B cell (primary cell): ENCODE measurements at regions not wholly inside any gene's neighbourhood (a gene's known extent, or its start where the extent isn't known, plus 50 kb on each side); places are given as distances from the start of the nearest gene placed in this dataset.

Experiments
- ATAC-seq: fragments of 200-7000 bp; cut with Tn5 transposase; one replicate; pipeline ENCODE4 v1.10.0; 2021; ENCODE audit warnings: low read depth, mild to moderate bottlenecking, moderate number of reproducible peaks, moderate library complexity
- CTCF ChIA-PET: fragments of 350-600 bp; sonication (Branson Sonifier 250); formaldehyde crosslinking; loops from one replicate; lab custom pipeline; 2021; ENCODE audit warnings: antibody characterized with exemption, inconsistent platforms; lab: Charles Lee
- POLR2A ChIA-PET: fragments of 350-600 bp; sonication (Branson Sonifier 250); formaldehyde crosslinking; loops from one replicate; lab custom pipeline; 2021; ENCODE audit warnings: antibody characterized with exemption; lab: Charles Lee
- DNase-seq: peaks from one replicate; pipeline ENCODE4 v3.0.0; 2013
- H2AFZ ChIP-seq: 2 replicates; pipeline ENCODE4 v1.6.1; 2012; ENCODE audit warnings: mild to moderate bottlenecking, low read depth, low read length; ENCODE audit not compliant: insufficient read depth, poor library complexity, severe bottlenecking
- H3K27ac ChIP-seq, 2 donors: 1 replicate in 1 of 2; 2 replicates in 1 of 2; pipeline ENCODE4 v1.5.1; 2012 to 2013; ENCODE audit warnings: low read length in 2 of 2, mild to moderate bottlenecking in 2 of 2, moderate library complexity in 1 of 2
- H3K27me3 ChIP-seq, 4 experiments: fragments of 200-600 bp in 1 of 4; sonication (generic) in 1 of 4; replicated peaks in 1 of 4; 1 replicate in 2 of 4; 2 replicates in 2 of 4; pipeline versions ENCODE4 v1.6.1 to v1.7.0; 2013 to 2016; ENCODE audit warnings: low read length in 3 of 4, mild to moderate bottlenecking in 2 of 4, mixed read lengths in 1 of 4, moderate library complexity in 1 of 4; ENCODE audit not compliant: insufficient read depth in 4 of 4, control insufficient read depth in 3 of 4; ENCODE audit errors: control extremely low read depth in 1 of 4
- H3K36me3 ChIP-seq, 2 experiments: replicated peaks in 1 of 2; 1 replicate in 1 of 2; 2 replicates in 1 of 2; pipeline versions ENCODE4 v1.6.1 to v1.7.1; 2013; ENCODE audit warnings: low read length in 1 of 2; ENCODE audit not compliant: insufficient read depth in 2 of 2, control insufficient read depth in 1 of 2; ENCODE audit errors: control extremely low read depth in 1 of 2, extremely low read depth in 1 of 2
- H3K4me1 ChIP-seq, 2 donors: fragments of 200-600 bp in 1 of 2; sonication (generic) in 1 of 2; 1 replicate in 1 of 2; 2 replicates in 1 of 2; pipeline versions ENCODE4 v1.5.1 to v1.6.1; 2013 to 2017; ENCODE audit warnings: low read length in 2 of 2; ENCODE audit not compliant: control insufficient read depth in 2 of 2, insufficient read depth in 2 of 2
- H3K4me2 ChIP-seq: replicated peaks from 2 replicates; pipeline ENCODE3; 2012; ENCODE audit warnings: mild to moderate bottlenecking, low read depth, low read length; ENCODE audit not compliant: poor library complexity, severe bottlenecking
- H3K4me3 ChIP-seq, 5 experiments: fragments of 200-600 bp in 1 of 5; sonication (generic) in 1 of 5; 1 replicate in 3 of 5; 2 replicates in 2 of 5; pipeline versions ENCODE4 v1.5.1 to v1.7.0; 2011 to 2016; ENCODE audit warnings: low read length in 4 of 5, mild to moderate bottlenecking in 4 of 5, low read depth in 2 of 5, control low read depth in 1 of 5, moderate library complexity in 1 of 5; ENCODE audit not compliant: insufficient read depth in 1 of 5; ENCODE audit errors: control extremely low read depth in 1 of 5, extremely low read depth in 1 of 5
- H3K79me2 ChIP-seq: fragments of 200-600 bp; sonication (generic); one replicate; pipeline ENCODE4 v1.6.0; 2016; ENCODE audit warnings: low read length; ENCODE audit not compliant: control insufficient read depth, insufficient read depth
- H3K9ac ChIP-seq: fragments of 200-600 bp; sonication (generic); 2 replicates; pipeline ENCODE4 v1.6.1; 2017; ENCODE audit warnings: mild to moderate bottlenecking, low read length, moderate library complexity
- H3K9me3 ChIP-seq, 3 donors: one replicate each; pipeline versions ENCODE4 v1.6.1 to v1.7.1; 2013; ENCODE audit warnings: low read length in 2 of 3; ENCODE audit not compliant: control insufficient read depth in 2 of 3, insufficient read depth in 1 of 3; ENCODE audit errors: control extremely low read depth in 1 of 3
- H4K20me1 ChIP-seq: 2 replicates; pipeline ENCODE4 v1.6.0; 2012; ENCODE audit warnings: mild to moderate bottlenecking, low read length; ENCODE audit not compliant: insufficient read depth, control insufficient read depth, poor library complexity, severe bottlenecking
- H3K27ac Mint-ChIP-seq: one replicate; pipeline ENCODE4 v1.8.0; 2021; ENCODE audit warnings: mixed read lengths
- H3K27me3 Mint-ChIP-seq: one replicate; pipeline ENCODE4 v1.8.0; 2021; ENCODE audit warnings: mixed read lengths
- H3K4me1 Mint-ChIP-seq: one replicate; pipeline ENCODE4 v1.8.0; 2021; ENCODE audit warnings: mixed read lengths
- H3K4me3 Mint-ChIP-seq: one replicate; pipeline ENCODE4 v1.8.0; 2021; ENCODE audit warnings: mixed read lengths
- H3K9me3 Mint-ChIP-seq: one replicate; pipeline ENCODE4 v1.8.0; 2022; ENCODE audit warnings: mixed read lengths; ENCODE audit not compliant: insufficient read depth
- CTCF ChIP-seq: fragments of 200-600 bp; IDR thresholded peaks from one replicate; pipeline ENCODE4 v1.8.0; 2022; ENCODE audit warnings: antibody characterized with exemption, mild to moderate bottlenecking
- EZH2 ChIP-seq: IDR thresholded peaks from 2 replicates; pipeline ENCODE4 v1.6.1; 2012; ENCODE audit warnings: borderline replicate concordance, low read depth, mild to moderate bottlenecking, moderate library complexity, low read length; ENCODE audit not compliant: insufficient read depth, poor library complexity, severe bottlenecking
- WGBS: methylation state at CpG from one replicate; pipeline ENCODE4 v1.1.5; 2013; ENCODE audit warnings: missing lambda C conversion rate; ENCODE audit not compliant: insufficient coverage; 5-methylcytosine and 5-hydroxymethylcytosine counted together
- intact Hi-C: fragments of 100-400 bp; cut with micrococcal nuclease; formaldehyde crosslinking; loops from one replicate; pipeline ENCODE4 v1.10.0; 2022

DNA sequence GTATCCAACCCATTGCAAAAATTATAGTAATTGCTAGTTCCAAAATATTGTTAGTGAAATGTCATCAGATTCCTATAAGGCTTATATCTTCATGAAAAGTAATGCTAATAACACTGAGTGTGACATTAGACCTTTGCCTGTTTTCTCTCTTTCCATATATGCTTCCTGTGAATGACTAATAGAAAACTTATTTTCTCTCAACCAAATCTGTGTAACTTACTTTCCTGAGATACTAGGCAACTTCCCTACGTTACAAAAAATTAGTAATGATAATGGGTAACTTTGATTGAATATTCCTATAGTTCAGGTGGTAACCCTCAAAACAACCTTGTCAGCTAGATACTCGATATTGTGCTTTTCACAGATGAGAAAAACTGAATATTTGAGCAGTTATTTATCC lies 124.2 kb upstream of the HNRNPU start:
- no CpG with 5 or more reads among the region's 2 CpGs for WGBS
- Histone ChIP-seq H3K4me3 (no peak overlapping the region), H3K27ac (no peak overlapping the region), H3K9ac (no peak overlapping the region), H3K27me3 (no peaks in the 10 kb centered on the region), H3K4me1 (peaks cover 4 to 8% of the 10 kb centered on the region in 2 donors), H3K36me3 (no peaks in the 10 kb centered on the region), H4K20me1 (no peaks in the 10 kb centered on the region), H3K79me2 (no peaks in the 10 kb centered on the region), H3K4me2 (no peak overlapping the region), H2AFZ (no peak overlapping the region), H3K9me3 (no peaks in the 10 kb centered on the region)
- ChIA-PET CTCF (no interaction called here), POLR2A (no interaction called here)
- ATAC-seq (no peak), DNase-seq (no peak)
- H3K4me1 Mint-ChIP-seq: peaks cover 10% of the 10 kb centered on the region
- TF ChIP-seq EZH2: no peak
- TF ChIP-seq CTCF: no peak
- no peaks in the 10 kb centered on the region for H3K9me3 Mint-ChIP-seq
- H3K4me3 Mint-ChIP-seq: no peak overlapping the region
- H3K27me3 Mint-ChIP-seq: no peaks in the 10 kb centered on the region
- H3K27ac Mint-ChIP-seq: no peak overlapping the region
- intact Hi-C loops: no loop called here

- WGBS: 78% methylated on average over 2 of the region's 7 CpGs
- ChIA-PET CTCF (no interaction called here), POLR2A (no interaction called here)
- no peaks in the 10 kb centered on the region for H3K36me3 ChIP-seq
- H3K9ac ChIP-seq: no peak overlapping the region
- intact Hi-C loops: no loop called here
- H3K4me1 ChIP-seq: no peaks in the 10 kb centered on the region
- H2AFZ ChIP-seq: no peak overlapping the region
- no peak overlapping the region for H3K27ac ChIP-seq
- Mint-ChIP-seq H3K27ac (no peak overlapping the region), H3K4me3 (no peak overlapping the region), H3K9me3 (no peaks in the 10 kb centered on the region), H3K4me1 (no peaks in the 10 kb centered on the region), H3K27me3 (no peaks in the 10 kb centered on the region)
- no peaks in the 10 kb centered on the region for H3K9me3 ChIP-seq
- no peak for DNase-seq
- no peaks in the 10 kb centered on the region for H3K27me3 ChIP-seq
- H4K20me1 ChIP-seq: no peaks in the 10 kb centered on the region
- H3K4me2 ChIP-seq: no peak overlapping the region
- no peak for ATAC-seq
- H3K79me2 ChIP-seq: no peaks in the 10 kb centered on the region
- TF ChIP-seq EZH2 (no peak), CTCF (no peak)
- H3K4me3 ChIP-seq: no peak overlapping the region
Observed at GRCh38 chr1:244980605-244981004, 116.3 kb upstream of the HNRNPU start.
